GM12872 (cell line): ENCODE measurements at regions not wholly inside any gene's neighbourhood (a gene's known extent, or its start where the extent isn't known, plus 50 kb on each side); places are given as distances from the start of the nearest gene placed in this dataset.

Source experiments
- TF ChIP-seq, protein P1 (sequence below): IDR thresholded peaks from 3 replicates; pipeline ENCODE4 v1.5.1; 2011; ENCODE audit warnings: low read depth, mild to moderate bottlenecking, low read length, moderate library complexity; ENCODE audit not compliant: insufficient read depth

DNA sequence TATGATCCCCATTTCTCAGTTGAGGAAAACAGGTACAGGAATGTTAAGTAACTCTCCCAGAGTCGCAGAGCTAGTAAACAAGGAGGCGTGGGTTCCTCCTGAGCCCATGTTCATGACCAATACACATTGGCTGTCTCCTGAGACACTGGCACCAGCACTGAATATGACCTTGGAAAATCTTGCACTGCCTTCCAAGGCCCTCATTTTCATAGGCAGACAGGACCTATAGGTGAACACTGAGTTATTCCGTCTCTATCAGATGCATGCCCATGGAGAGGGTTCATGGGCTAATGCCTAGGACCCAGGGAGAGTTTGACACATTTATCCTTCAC is 504.8 kb downstream of the RFC3 start:
- TF ChIP-seq, protein P1, sequence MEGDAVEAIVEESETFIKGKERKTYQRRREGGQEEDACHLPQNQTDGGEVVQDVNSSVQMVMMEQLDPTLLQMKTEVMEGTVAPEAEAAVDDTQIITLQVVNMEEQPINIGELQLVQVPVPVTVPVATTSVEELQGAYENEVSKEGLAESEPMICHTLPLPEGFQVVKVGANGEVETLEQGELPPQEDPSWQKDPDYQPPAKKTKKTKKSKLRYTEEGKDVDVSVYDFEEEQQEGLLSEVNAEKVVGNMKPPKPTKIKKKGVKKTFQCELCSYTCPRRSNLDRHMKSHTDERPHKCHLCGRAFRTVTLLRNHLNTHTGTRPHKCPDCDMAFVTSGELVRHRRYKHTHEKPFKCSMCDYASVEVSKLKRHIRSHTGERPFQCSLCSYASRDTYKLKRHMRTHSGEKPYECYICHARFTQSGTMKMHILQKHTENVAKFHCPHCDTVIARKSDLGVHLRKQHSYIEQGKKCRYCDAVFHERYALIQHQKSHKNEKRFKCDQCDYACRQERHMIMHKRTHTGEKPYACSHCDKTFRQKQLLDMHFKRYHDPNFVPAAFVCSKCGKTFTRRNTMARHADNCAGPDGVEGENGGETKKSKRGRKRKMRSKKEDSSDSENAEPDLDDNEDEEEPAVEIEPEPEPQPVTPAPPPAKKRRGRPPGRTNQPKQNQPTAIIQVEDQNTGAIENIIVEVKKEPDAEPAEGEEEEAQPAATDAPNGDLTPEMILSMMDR, result no peak

DNA sequence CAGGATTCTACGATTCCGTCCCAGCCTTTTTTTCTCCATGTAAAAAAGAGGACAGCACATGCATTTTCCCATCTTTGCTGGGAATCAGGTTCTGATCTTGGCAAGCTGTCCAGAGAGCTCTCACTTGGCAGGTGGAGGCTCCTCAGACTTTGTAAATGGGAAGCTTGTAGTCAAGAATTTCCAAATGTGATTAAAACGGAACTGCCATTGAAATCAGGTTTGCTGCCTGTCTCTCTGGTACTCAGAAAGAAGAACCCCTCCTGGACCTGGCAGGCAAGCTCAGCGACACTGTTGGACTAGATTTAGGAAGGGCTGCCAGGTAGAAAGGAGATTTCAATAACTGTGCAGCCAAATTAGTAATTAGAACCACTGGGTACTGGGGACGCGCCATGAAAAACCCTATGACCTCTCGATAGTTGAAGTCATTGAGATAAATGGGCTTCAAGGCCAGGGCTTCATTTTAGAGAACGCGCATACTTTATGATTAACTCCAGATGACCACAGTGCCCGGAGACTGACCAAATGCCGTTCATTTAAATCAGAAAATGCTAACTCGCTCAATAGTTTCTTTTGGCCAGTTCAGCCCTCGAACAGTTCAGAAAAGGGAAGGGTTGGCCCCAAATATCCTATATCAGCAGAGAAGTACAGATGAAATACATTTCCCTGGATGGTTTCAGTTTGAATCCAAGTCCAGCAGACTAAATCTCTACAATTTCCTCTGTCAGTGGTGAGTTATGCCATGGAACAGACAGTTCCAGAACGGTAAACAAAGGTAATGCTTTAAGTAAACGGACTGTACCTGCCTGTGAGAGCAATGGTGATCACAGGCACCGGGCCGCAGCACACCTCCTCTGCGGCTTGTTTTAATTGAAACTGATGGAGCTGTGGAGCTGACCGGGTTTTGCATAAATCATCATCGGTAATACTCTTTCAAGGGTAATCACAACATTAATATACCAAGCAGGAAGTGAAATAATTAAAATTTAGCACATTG is 517.4 kb downstream of the RFC3 start:
- TF ChIP-seq, protein P1, result no peak

DNA sequence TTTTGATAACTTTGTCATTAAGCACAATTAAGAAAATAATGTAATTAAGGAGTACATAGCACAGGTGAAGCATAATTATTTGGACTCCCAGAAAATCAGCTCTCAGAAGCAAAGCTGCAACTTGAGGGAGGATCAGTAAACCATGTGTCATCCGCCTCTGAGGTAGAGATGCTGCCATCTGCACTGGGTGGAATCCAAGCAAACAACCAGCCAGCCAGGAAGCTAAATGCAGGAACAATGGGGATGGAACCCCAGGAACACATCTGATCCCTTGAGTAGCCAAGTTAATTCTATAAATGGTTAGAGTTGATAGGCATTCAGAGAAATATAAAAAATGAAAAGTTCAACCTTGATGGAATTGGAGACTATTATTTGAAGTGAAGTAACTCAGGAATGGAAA is 520.2 kb downstream of the RFC3 start:
- TF ChIP-seq, protein P1, result no peak

DNA sequence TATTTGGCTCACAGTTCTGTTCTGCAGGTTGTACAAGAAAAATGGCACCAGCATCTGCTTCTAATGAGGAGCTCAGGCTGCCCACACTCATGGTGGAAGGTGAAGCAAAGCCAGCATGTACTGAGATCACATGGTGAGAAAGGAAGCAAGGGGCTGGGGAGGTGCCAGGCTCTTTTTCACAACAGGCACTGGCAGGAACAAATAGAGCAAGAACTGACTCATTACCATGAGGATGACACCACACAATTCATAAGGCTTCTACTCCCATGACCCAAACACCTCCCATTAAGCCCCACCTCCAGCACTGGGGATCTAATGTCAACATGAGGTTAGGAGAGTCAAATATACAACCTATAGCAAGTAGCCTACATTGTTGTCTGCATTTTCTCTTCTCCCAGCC is 522.6 kb downstream of the RFC3 start:
- TF ChIP-seq, protein P1, result no peak

DNA sequence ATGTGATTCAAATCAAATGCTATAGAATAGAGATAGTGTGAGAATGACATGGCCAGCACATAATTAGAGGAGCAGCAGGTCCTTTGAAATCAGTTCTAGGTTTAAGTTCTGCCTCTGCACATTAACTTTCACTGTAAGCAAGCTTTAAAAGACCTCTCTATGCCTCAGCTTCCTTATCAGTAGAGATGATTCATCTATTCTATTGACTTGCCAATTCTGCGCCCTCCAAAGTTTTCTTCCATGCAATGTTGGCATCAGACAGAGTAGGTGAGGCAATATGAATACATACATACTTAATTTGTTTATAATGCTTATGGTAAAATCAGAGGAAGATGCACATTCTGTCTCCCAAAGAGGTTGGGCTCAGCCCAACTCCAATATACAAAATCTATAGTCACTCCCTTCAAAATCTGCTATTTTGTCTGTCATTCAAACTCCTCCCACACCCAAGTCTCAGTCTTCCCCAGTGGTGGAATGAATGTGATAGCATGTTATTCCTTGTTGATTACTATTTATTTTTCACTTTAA is 525.5 kb downstream of the RFC3 start:
- TF ChIP-seq, protein P1, result no peak

DNA sequence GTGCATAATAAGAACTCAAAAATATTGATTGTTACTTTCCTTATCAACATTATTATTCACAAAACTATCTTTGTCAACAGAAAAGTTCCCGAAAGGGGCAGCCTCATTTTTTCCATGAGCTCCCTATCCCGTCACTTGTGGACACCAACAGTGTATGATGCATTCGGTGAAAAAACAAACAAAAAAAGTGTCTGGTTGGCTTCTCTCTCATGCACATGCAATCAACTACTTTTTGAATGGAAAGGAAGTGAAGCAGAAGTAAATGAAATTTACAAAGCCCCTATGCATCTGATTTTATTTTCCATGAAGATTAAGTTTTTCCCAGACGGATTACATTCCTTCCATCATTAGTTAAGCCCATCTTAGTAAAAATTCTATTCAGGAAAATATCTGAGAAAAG is 526.9 kb downstream of the RFC3 start:
- TF ChIP-seq, protein P1, result no peak

DNA sequence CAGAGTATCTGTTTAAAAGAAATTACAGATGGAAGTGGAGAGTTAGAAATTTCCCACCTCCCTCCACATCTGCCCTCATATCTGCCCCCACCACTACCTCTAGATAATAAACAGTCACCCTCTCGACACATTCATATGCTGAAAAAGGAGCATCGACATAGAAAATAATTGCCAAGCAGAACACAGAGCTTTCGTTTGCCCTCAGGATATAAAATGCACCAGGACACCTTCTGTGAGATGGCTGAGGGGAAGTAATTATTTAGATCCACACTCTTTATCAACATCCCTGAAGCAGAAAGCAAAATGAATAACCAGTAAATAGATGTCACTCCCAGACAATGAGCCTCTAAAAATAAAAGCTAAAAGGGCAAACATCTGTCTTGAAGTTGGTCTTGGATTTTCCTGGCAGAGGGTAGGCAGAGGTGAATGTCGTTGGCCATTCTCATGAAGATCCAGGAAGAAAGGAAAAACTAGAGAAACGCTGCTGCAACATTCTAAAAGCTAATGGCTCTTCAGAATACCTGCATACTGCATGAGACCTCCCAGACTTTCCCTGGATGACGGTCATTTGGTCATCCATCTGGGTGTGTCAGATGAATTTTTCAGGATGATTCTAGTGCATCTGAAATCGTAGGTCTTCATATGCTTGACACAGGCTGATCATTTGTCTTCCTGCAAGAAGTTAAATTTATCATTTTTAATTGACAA is 527.5 kb downstream of the RFC3 start:
- TF ChIP-seq, protein P1, result no peak
